ENCODE measurements at regions not wholly inside any gene's neighbourhood (a gene's known extent, or its start where the extent isn't known, plus 50 kb on each side); places are given as distances from the start of the nearest gene placed in this dataset.

DNA sequence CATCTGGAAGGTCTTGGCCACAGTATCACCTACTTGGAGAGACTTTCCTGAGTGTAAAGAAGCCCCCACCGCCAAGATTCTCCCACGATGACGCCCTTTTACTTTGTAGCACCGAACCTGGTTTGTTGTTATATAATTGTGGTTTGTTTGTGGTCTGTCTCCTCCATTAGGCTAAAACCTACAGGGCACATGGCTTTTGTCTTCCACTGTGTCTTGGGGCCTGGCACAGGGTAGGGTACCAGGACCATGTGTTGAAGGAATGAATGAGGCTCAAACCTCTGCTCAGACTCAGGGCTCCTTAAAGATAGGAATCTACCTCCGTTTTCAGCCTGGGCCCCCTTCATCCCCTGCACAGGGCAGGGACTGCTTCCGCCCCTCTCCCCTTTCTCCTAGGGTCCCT, 59.4 kb upstream of the CCDC167 start:
- H3K9me3 ChIP-seq, result no peaks in the 10 kb centered on the region
- H3K4me3 ChIP-seq (ENCODE audit: low read depth, low read length), result no peak overlapping the region
- H3K4me1 ChIP-seq, result peaks cover 21% of the 10 kb centered on the region
- no peaks in the 10 kb centered on the region for H3K27me3 Mint-ChIP-seq (ENCODE audit: insufficient read depth, unreplicated experiment)
- H3K27me3 ChIP-seq (replicated peaks; ENCODE audit: control insufficient read depth, insufficient read depth, low read length), result no peaks in the 10 kb centered on the region
- no TSS peak for BruUV-seq (replicated peaks)
- ChIA-PET CTCF (no interaction called here), POLR2A (no interaction called here)
- no peak overlapping the region for H3K27ac Mint-ChIP-seq (ENCODE audit: unreplicated experiment)
- intact Hi-C loops (cut with micrococcal nuclease; ENCODE audit: unreplicated experiment), result no loop called here
- no peak overlapping the region for H3K4me3 Mint-ChIP-seq (ENCODE audit: unreplicated experiment)
- peaks cover 6% of the 10 kb centered on the region for H3K4me1 Mint-ChIP-seq (ENCODE audit: low read depth, unreplicated experiment)
- no peaks in the 10 kb centered on the region for H3K36me3 ChIP-seq (ENCODE audit: control insufficient read depth, insufficient read depth, low read length)
- TF ChIP-seq, protein P1, sequence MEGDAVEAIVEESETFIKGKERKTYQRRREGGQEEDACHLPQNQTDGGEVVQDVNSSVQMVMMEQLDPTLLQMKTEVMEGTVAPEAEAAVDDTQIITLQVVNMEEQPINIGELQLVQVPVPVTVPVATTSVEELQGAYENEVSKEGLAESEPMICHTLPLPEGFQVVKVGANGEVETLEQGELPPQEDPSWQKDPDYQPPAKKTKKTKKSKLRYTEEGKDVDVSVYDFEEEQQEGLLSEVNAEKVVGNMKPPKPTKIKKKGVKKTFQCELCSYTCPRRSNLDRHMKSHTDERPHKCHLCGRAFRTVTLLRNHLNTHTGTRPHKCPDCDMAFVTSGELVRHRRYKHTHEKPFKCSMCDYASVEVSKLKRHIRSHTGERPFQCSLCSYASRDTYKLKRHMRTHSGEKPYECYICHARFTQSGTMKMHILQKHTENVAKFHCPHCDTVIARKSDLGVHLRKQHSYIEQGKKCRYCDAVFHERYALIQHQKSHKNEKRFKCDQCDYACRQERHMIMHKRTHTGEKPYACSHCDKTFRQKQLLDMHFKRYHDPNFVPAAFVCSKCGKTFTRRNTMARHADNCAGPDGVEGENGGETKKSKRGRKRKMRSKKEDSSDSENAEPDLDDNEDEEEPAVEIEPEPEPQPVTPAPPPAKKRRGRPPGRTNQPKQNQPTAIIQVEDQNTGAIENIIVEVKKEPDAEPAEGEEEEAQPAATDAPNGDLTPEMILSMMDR (IDR thresholded peaks at IDR 0.05; ENCODE audit: insufficient read depth in 1 of 2, low read depth in 1 of 2, low read length in 1 of 2, severe bottlenecking in 1 of 2, unreplicated experiment in 1 of 2), result no peak
- H3K36me3 Mint-ChIP-seq (ENCODE audit: insufficient read depth, unreplicated experiment), result no peaks in the 10 kb centered on the region
- no peak for DNase-seq
- H3K9me3 Mint-ChIP-seq (ENCODE audit: unreplicated experiment), result no peaks in the 10 kb centered on the region

DNA sequence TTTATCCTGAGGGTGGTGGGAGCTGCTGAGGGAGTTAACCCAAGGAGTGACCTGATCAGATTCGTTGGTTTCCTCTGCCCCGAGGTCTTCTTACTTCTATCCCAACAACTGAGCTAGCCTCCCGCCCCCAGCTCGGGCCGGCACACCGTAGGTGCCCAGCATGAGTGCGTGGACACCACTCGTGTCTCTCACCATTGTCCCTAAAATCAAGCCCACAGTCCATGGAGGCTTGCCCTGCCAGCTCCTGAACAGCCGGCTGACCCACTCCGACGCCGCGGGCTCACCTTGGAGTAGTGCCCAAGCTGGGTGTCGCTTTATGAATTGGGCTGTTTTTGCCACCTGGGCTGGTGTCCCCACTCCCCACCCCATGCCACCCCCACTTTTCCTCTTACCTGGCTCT, 59.0 kb upstream of the CCDC167 start:
- no peak overlapping the region for H3K4me3 ChIP-seq (ENCODE audit: low read depth, low read length)
- no peak overlapping the region for H3K4me3 Mint-ChIP-seq (ENCODE audit: unreplicated experiment)
- TF ChIP-seq, protein P1 (IDR thresholded peaks at IDR 0.05; ENCODE audit: insufficient read depth in 1 of 2, low read depth in 1 of 2, low read length in 1 of 2, severe bottlenecking in 1 of 2, unreplicated experiment in 1 of 2), result no peak
- no TSS peak for BruUV-seq (replicated peaks)
- peaks cover 8% of the 10 kb centered on the region for H3K4me1 Mint-ChIP-seq (ENCODE audit: low read depth, unreplicated experiment)
- no peaks in the 10 kb centered on the region for H3K36me3 ChIP-seq (ENCODE audit: control insufficient read depth, insufficient read depth, low read length)
- H3K9me3 ChIP-seq, result no peaks in the 10 kb centered on the region
- peaks cover 25% of the 10 kb centered on the region for H3K4me1 ChIP-seq
- no peak overlapping the region for H3K27ac Mint-ChIP-seq (ENCODE audit: unreplicated experiment)
- POLR2A ChIA-PET, result no interaction called here
- H3K27me3 Mint-ChIP-seq (ENCODE audit: insufficient read depth, unreplicated experiment), result no peaks in the 10 kb centered on the region
- DNase-seq, result no peak
- H3K27me3 ChIP-seq (replicated peaks; ENCODE audit: control insufficient read depth, insufficient read depth, low read length), result no peaks in the 10 kb centered on the region
- no peaks in the 10 kb centered on the region for H3K9me3 Mint-ChIP-seq (ENCODE audit: unreplicated experiment)
- intact Hi-C loops (cut with micrococcal nuclease; ENCODE audit: unreplicated experiment), result no loop called here
- no peaks in the 10 kb centered on the region for H3K36me3 Mint-ChIP-seq (ENCODE audit: insufficient read depth, unreplicated experiment)
- CTCF ChIA-PET, result no interaction called here

DNA sequence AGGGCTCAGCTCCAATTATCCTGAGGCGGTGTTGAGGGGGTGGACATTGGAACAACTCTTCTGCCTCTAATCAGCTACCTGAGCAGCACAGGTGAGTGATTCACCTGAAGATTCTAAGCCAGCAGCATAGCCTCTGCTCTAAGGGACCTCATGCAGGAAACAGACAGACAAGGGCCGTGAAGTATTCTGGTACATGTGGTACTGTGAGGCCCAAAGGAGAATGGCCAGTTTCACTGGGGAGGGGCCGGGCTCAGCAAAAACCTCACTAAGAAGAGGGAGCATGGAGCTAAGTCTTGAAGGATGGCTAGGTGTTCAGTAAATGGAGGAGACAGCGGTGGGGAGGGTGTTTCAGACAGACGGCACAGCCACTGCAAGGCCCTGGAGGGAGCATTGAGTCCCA, 58.5 kb upstream of the CCDC167 start:
- H3K4me3 ChIP-seq (ENCODE audit: low read depth, low read length), result no peak overlapping the region
- H3K27me3 Mint-ChIP-seq (ENCODE audit: insufficient read depth, unreplicated experiment), result no peaks in the 10 kb centered on the region
- H3K36me3 ChIP-seq (ENCODE audit: control insufficient read depth, insufficient read depth, low read length), result no peaks in the 10 kb centered on the region
- H3K27ac Mint-ChIP-seq (ENCODE audit: unreplicated experiment), result no peak overlapping the region
- intact Hi-C loops (cut with micrococcal nuclease; ENCODE audit: unreplicated experiment), result no loop called here
- no TSS peak for BruUV-seq (replicated peaks)
- no peaks in the 10 kb centered on the region for H3K9me3 ChIP-seq
- ChIA-PET POLR2A (no interaction called here), CTCF (interaction anchor here (0.6 kb wide), 1 partner anchor 77 kb away, joined by 7 read pairs; no protein-coding TSS in a partner anchor)
- TF ChIP-seq, protein P1 (IDR thresholded peaks at IDR 0.05; ENCODE audit: insufficient read depth in 1 of 2, low read depth in 1 of 2, low read length in 1 of 2, severe bottlenecking in 1 of 2, unreplicated experiment in 1 of 2), result no peak
- H3K4me3 Mint-ChIP-seq (ENCODE audit: unreplicated experiment), result no peak overlapping the region
- H3K27me3 ChIP-seq (replicated peaks; ENCODE audit: control insufficient read depth, insufficient read depth, low read length), result no peaks in the 10 kb centered on the region
- no peaks in the 10 kb centered on the region for H3K9me3 Mint-ChIP-seq (ENCODE audit: unreplicated experiment)
- H3K36me3 Mint-ChIP-seq (ENCODE audit: insufficient read depth, unreplicated experiment), result no peaks in the 10 kb centered on the region
- H3K4me1 Mint-ChIP-seq (ENCODE audit: low read depth, unreplicated experiment), result peaks cover 13% of the 10 kb centered on the region
- H3K4me1 ChIP-seq, result peaks cover 29% of the 10 kb centered on the region
- DNase-seq, result no peak
